ENCODE measurements at regions not wholly inside any gene's neighbourhood (a gene's known extent, or its start where the extent isn't known, plus 50 kb on each side); places are given as distances from the start of the nearest gene placed in this dataset.

DNA sequence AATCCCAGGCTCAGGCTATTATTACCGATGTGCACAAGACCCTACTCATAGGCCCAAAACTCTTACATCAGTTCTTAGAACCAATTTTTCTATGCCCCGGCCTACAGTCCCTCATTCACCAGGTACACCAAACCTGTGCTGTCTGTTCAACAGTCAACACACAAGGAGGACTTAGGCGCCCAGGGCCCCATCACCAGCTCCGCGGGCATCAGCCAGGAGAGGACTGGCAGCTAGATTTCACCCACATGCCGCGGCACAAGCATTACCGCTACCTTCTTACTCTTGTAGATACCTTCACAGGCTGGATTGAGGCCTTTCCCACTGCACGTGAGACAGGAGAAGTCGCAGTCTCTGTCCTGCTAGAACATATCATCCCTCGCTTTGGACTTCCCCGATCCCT, 962.5 kb downstream of the RPA4 start:
- no peak for DNase-seq (ENCODE audit: low read depth in 1 of 2, low spot score in 2 of 2)
- 84% methylated on average over 6 of the region's 12 CpGs; no CpG with 5 or more reads in 1 of the 2 experiments for WGBS, 2 experiments (ENCODE audit: extremely low coverage in 1 of 2, insufficient coverage in 1 of 2, insufficient read length in 1 of 2, insufficient replicate concordance in 2 of 2, low coverage in 1 of 2, low lambda C conversion rate in 2 of 2, missing lambda C conversion rate in 1 of 2)

More for the DNA sequence above, 962.5 kb downstream of the RPA4 start:
- Histone ChIP-seq H3K9ac (replicated peaks in 1 of 4; ENCODE audit: extremely low read depth in 1 of 4, low read depth in 3 of 4, low read length in 3 of 4) (no peak overlapping the region), H3K23ac (ENCODE audit: insufficient read length) (no peak overlapping the region), H2BK120ac (replicated peaks; ENCODE audit: low read depth, low read length) (no peak overlapping the region), H3K18ac (ENCODE audit: extremely low read depth, low read length) (no peak overlapping the region), H3K4me1 (replicated peaks in 1 of 4; ENCODE audit: control insufficient read depth in 3 of 4, insufficient read depth in 4 of 4, low read length in 3 of 4) (no peaks in the 10 kb centered on the region), H3K14ac (ENCODE audit: insufficient read length) (no peak overlapping the region), H3K27ac (ENCODE audit: low read depth, low read length) (no peak overlapping the region), H3K36me3 (ENCODE audit: control insufficient read depth in 2 of 4, insufficient read depth in 4 of 4, low read length in 3 of 4) (no peaks in the 10 kb centered on the region), H2BK15ac (ENCODE audit: low read length) (no peak overlapping the region), H4K5ac (ENCODE audit: insufficient read length, low read depth, low read length) (no peak overlapping the region), H3K4me3 (ENCODE audit: extremely low read depth in 1 of 4, insufficient read depth in 2 of 4, low read depth in 3 of 4, low read length in 4 of 4) (no peak overlapping the region), H2BK12ac (ENCODE audit: low read depth, low read length) (no peak overlapping the region), H4K91ac (replicated peaks; ENCODE audit: insufficient read length, low read length) (no peak overlapping the region), H2AK5ac (ENCODE audit: low read depth, low read length) (no peak overlapping the region), H3K9me3 (ENCODE audit: insufficient read depth in 2 of 2, low read depth in 1 of 2, low read length in 1 of 2) (peaks cover 5 to 36% of the 10 kb centered on the region in 2 experiments; a peak in 2 of 4 replicates), H3K79me2 (ENCODE audit: control insufficient read depth in 1 of 2, insufficient read depth in 2 of 2, low read length in 2 of 2) (no peaks in the 10 kb centered on the region), H3K4ac (replicated peaks; ENCODE audit: insufficient read length, low read depth, low read length) (no peak overlapping the region), H3K79me1 (ENCODE audit: low read depth, low read length) (no peaks in the 10 kb centered on the region), H4K20me1 (replicated peaks in 1 of 2; ENCODE audit: control insufficient read depth in 1 of 2, insufficient read depth in 2 of 2, low read length in 2 of 2) (no peaks in the 10 kb centered on the region), H2AFZ (ENCODE audit: low read length) (no peak overlapping the region), H3K23me2 (ENCODE audit: low read depth, low read length) (no peaks in the 10 kb centered on the region), H2BK20ac (ENCODE audit: low read length) (no peak overlapping the region), H3K27me3 (replicated peaks in 1 of 4; ENCODE audit: control insufficient read depth in 3 of 4, extremely low read depth in 1 of 4, insufficient read depth in 3 of 4, low read length in 3 of 4) (no peaks in the 10 kb centered on the region), H2BK5ac (ENCODE audit: low read depth, low read length) (no peak overlapping the region), H3K56ac (replicated peaks; ENCODE audit: insufficient read length, low read depth, low read length) (no peak overlapping the region), H3K4me2 (ENCODE audit: insufficient read depth in 1 of 2, low read depth in 2 of 2, low read length in 2 of 2) (no peak overlapping the region), H4K8ac (ENCODE audit: extremely low read depth, insufficient read depth, low read length) (no peak overlapping the region)
- ChIA-PET POLR2A (ENCODE audit: partially characterized antibody) (no interaction called here), CTCF (ENCODE audit: partially characterized antibody) (no interaction called here)
- no peak for FAIRE-seq
- TF ChIP-seq CBX8 (IDR thresholded peaks at IDR 0.05; ENCODE audit: borderline replicate concordance, low read depth, low read length): no peak
- TF ChIP-seq, protein P1, sequence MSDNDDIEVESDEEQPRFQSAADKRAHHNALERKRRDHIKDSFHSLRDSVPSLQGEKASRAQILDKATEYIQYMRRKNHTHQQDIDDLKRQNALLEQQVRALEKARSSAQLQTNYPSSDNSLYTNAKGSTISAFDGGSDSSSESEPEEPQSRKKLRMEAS (IDR thresholded peaks at IDR 0.05): no peak
- TF ChIP-seq EP300 (IDR thresholded peaks at IDR 0.05; ENCODE audit: borderline replicate concordance in 1 of 2, low read depth in 2 of 2, low read length in 2 of 2): no peak
- TF ChIP-seq JUN (IDR thresholded peaks at IDR 0.05; ENCODE audit: low read depth, low read length): no peak
- TF ChIP-seq POU5F1 (IDR thresholded peaks at IDR 0.05; ENCODE audit: low read depth, low read length): no peak
- TF ChIP-seq TBP (IDR thresholded peaks at IDR 0.05; ENCODE audit: low read depth, low read length): no peak
- TF ChIP-seq SIX5 (IDR thresholded peaks at IDR 0.05; ENCODE audit: low read depth, low read length): no peak
- TF ChIP-seq YY1 (IDR thresholded peaks at IDR 0.05; ENCODE audit: low read depth, low read length): no peak
- TF ChIP-seq, protein P2, sequence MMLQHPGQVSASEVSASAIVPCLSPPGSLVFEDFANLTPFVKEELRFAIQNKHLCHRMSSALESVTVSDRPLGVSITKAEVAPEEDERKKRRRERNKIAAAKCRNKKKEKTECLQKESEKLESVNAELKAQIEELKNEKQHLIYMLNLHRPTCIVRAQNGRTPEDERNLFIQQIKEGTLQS (IDR thresholded peaks at IDR 0.05; ENCODE audit: insufficient read depth, low read depth, low read length): no peak
- no peak for TF ChIP-seq KDM5A (IDR thresholded peaks at IDR 0.05; ENCODE audit: low read length)
- no peak for TF ChIP-seq RNF2 (IDR thresholded peaks at IDR 0.05; ENCODE audit: borderline replicate concordance, low read depth, low read length, missing control alignments, poor library complexity, severe bottlenecking)
